Prostate gland (tissue), 2 donors: ENCODE measurements at regions not wholly inside any gene's neighbourhood (a gene's known extent, or its start where the extent isn't known, plus 50 kb on each side); places are given as distances from the start of the nearest gene placed in this dataset.

ENCODE experiments used
- CTCF ChIP-seq, 4 experiments: fragments of 200-600 bp in 2 of 4; fragments of 450-650 bp in 2 of 4; sonication (generic) in 2 of 4; IDR thresholded peaks; 1 replicate in 3 of 4; 2 replicates in 1 of 4; pipeline ENCODE4 v1.5.1; 2016 to 2019; ENCODE audit warnings: antibody characterized with exemption in 4 of 4, mild to moderate bottlenecking in 2 of 4, moderate library complexity in 2 of 4
- POLR2A ChIP-seq: fragments of 450-650 bp; IDR thresholded peaks from one replicate; pipeline ENCODE4 v1.6.1; 2016; ENCODE audit warnings: antibody characterized with exemption, mild to moderate bottlenecking

GRCh38 chr5:77873239-77873638, 97.1 kb upstream of the TBCA start:
- TF ChIP-seq CTCF (IDR thresholded peaks at IDR 0.05) (no peak), POLR2A (no peak)
